ENCODE measurements at regions not wholly inside any gene's neighbourhood (a gene's known extent, or its start where the extent isn't known, plus 50 kb on each side); places are given as distances from the start of the nearest gene placed in this dataset.

DNA sequence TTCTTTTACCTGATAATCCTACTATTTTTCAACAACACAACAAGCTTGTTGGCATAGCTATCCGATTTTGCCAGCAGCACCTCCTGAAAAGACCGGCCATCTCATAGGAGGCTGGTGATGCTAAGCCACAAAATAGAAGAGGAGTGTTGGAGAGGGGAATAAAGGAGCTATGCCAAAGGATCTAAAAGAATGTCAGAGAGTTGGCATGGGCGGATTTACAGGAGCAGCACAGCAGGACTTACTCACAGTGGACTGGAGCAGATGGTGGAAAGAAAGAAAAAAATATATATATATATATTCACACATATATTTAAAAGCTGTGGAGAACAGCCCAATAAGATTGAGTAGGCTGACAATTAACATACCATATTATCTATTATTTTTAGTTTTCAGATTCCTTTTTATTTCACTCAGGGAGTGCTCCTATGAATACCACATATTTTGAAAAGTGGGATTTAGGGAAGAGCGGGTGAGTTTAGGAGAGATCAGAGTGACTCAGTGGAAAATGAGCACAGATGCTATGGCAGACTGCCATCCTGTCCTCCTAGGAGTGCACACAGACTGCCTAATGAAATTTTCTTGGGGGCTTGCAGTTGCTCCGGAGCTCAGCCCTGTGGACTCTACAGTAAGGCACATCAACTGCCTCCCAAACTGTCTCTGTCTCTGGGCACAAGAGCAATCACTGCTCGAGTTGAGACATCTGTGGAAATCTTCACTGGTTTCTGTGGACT lies 394.4 kb upstream of the CHRM3 start:
- TF ChIP-seq CTCF (IDR thresholded peaks at IDR 0.05) (no peak), POLR2A (IDR thresholded peaks at IDR 0.05) (no peak)

Measured in adrenal gland (tissue), 5 donors.